DMS53 treated with DMSO at 0.1 percent for 48 hours (cell line): ENCODE measurements at regions not wholly inside any gene's neighbourhood (a gene's known extent, or its start where the extent isn't known, plus 50 kb on each side); places are given as distances from the start of the nearest gene placed in this dataset.

Experiments used
- DNase-seq: peaks from one replicate; lab custom pipeline; 2025; ENCODE audit not compliant: unreplicated experiment; lab: John Stamatoyannopoulos, UW

DNA sequence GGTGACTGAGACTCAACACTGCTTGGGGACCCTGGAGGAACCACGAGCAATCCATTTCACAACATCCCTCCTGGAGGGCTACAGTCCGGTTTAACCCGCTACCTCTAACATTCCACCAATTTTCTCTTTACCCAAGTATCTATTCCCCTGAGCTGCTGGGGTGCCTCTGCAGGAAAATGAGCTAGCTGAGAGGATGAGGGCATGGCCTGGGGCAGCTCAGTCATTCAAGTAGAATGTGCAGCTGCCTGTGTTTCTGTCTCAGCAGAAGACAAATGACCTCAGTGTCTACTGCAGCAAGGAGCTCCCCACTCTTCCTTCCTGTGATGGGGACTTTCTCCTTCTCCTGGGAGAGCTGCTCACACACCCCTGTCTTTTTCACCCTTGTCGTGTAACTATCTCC, 120.8 kb downstream of the ZNF518B start:
- no peak for DNase-seq

DNA sequence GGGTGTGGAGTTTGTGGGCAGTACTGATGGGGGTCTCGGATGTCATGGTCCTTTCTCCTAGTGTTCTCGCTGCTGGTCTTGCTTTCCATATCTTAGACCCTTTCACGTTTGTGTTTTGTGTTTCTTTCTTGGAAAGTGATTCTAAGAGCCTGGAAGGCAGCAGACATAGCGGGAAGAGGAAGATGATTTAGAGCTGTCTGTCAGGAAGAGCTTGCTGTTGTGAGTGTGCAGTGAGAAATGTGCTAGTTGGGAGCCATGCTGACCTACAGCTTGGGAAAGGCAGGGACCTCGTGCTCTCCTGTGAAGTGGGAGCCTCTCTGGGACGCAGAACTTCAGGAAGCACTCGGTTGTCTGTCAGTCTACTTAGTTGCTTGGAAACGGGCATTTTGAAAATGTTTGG, 122.2 kb downstream of the ZNF518B start:
- no peak for DNase-seq

DNA sequence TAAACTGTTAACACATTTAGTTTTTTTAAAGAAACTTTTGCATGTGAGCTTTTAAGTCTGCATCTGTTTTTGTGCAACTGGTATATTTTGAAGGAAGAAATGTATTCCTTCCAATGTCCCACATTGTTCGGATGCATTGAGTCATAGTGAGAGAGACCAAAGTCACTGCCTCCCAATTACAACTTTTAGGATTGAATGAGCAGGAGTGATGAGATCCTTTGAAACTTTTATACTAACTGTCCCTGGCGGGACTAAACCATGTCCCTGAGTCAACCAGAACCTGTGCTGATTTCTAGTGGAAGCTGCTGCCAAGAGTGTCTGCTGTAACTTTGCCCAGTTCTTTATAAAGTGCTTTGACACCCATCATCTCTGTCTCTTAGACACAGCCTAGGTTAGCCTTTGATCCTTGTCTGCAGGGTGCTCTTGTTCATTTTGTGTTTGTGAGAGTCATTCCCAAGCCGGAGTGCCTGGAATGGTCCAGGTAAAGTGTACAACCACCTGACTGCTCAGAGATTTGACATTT, 122.7 kb downstream of the ZNF518B start:
- DNase-seq = no peak

DNA sequence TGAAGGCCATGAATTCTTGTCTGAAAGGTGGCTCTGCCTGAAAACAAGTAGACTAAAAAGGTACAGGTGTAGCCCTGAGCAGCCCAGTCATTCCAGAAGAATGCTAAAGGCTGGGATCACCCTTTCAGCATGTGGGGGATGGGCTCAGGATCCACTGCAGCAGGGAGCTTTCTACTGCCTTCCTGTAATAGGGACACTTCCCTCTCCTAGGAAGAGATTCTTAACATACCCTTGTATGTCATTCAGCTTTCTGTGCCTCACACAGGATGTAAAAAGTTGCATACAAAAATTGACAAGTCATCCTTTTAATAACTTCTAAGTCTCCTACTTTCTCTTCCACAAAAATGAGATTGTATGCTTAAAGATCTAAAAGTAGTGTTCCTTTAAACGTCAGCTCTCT, 123.3 kb downstream of the ZNF518B start:
- no peak for DNase-seq

DNA sequence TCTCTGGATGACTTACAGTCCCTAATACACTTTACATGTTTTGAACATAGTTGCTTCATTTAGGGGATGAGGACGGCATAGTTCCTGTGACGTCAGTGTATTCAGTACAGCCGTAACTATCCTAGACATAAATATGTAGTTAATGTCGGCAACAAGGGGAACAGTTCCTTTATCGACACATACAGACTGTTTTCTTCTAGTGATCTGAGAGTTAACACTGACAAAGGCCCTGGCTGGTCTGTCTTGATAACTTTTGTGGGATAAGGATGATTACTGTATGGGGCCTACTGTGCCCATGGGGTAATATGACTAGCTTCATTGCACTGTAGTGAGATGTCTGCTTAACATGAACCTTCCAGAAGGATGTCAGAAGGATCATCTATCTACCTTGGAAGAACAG, 131.2 kb downstream of the ZNF518B start:
- DNase-seq = no peak

DNA sequence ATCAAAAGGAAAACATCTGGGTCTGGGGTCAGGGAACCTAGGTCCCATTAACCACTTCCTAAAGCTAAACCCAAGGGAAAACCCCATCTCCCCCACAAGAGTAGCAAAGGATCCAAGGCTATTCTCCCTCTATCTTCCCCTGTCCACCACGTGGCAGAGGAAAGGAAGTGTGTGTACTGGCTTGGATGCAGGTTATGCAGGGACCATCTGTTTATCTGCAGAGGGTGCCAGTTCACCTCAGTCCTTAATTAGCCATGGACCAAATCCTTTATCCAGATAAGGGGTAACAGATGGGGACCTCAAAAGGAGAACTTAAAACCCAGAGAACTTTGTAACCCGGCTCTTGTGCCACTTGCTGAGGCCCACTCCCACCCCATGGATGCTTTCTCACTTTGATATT, 135.3 kb downstream of the ZNF518B start:
- no peak for DNase-seq

DNA sequence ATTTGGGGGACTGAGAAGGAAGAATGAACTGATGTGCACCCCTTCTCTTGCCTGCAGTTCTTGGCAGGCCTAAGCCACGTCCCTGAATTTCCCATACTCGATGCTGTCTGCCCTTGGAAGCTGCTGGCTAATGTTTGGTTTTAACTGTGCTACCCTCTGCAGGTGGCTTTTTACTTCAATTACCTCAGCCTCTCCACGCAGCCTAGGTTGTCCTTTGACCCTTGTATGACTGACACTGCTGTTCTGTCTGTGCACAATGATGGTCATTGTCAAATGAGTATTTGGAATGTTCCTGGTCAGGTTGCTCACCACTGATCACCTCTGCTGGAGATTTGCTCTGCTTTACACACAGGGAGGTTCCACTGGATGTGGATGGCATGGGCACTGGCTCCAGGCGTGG, 137.1 kb downstream of the ZNF518B start:
- DNase-seq = no peak

DNA sequence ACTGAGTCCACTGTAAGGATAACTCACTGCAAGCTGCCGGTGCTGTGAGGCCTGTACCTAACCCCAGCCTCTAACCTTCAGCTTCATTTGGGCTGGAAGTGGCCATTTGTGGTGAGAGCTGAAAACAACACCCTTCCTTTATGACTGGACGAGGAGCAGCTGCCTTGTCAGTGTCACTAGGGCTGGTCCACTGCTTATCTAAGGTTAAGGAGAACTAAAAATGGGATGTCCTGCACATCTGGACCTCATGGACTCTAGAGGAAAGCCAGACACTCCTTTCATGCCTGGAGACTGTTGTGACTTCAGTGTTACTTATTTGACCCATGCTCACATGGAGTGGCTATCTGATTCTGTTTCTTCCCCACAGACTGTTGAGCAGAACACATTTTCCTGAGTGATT, 139.9 kb downstream of the ZNF518B start:
- DNase-seq = no peak

DNA sequence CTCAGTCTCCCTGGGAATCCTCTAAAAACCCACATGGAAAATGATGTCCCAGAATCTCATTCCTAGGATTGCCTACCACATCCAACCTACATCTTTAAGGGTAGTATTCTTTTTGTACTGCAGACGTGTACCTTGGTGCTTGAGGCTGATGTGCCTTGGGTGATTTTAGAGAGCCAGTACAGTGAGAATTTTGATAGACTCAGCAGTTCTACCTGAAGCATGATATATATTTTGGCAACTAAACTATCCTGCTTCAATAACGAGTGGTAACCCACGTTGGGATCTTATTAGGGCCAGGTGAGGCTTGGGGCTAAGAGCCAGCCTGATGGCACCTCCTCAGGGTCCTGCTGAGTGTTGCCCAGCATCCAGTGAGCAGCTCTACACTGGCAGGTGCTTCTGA, 140.4 kb downstream of the ZNF518B start:
- no peak for DNase-seq

DNA sequence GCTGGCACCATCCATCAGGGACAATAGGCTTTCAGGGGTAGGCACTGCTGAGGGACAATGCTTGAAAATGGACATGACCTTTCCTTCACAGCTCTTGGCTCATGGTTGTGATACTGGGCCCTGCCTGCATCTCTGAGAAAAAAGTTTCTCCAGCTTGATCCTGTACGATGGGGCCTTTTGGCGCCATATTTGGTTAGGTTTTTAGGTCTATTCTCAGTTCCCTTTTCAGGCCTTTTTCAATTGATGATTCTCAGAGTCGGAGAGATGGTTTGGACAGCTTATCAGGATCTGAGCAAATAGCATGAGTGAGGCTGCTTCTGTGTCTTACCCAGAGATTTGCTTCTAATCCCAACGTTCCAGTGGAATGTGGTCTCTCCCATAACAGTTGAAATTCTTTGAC, 141.6 kb downstream of the ZNF518B start:
- no peak for DNase-seq

DNA sequence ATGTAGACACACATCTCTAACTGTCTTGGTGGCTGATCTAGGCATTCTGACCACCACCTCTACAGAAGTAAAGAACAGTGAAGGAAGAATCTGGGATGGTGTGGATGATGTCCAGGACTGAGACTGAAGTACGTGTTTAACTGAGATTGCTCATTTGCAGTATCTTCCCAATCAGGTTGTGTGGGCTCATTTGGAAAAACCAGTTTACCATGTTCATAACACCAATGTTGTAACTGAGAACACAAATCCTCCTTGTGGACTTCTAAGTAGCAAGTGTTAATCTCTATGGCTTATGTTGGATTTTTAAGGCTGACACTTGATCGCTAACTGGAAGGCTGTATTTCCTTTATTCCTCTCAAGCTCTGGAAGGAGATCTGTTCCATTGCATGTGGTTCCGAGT, 144.7 kb downstream of the ZNF518B start:
- DNase-seq = no peak

DNA sequence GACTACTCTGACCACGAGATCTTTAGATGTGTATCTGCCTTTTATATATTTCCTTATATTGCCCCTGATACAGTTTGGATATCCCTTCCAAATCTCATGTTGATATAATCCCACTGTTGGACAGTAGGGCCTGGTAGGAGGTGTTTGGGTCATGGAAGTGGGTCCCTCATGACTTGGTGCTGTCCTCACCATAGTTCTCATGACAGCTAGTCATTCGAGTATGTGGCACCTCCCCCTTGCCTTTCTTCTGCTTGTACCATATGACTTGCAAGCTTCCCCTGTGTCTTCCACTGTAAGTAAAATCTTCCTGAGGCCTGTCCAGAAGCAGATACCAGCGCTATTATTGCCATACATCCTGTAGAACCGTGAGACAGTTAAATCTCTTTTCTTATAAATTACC, 145.3 kb downstream of the ZNF518B start:
- no peak for DNase-seq

DNA sequence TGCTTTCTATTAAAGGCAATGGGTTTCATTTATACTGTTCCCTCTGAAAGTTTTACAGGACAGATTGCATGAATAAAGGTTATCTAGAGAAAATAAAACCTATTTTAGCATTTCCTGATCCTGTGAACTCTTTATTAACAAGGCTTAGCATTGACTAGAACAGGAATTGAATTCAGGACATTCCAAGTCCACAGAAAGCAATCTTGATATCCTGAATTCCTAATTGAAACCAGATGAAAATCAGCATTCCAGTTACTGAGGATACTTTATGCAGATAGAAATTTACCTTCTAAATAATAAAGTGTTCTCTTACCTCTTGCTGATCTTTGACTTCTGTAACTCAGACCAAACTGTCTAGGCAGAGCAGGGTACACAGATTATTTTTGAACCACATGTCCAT, 151.4 kb downstream of the ZNF518B start:
- DNase-seq = no peak

DNA sequence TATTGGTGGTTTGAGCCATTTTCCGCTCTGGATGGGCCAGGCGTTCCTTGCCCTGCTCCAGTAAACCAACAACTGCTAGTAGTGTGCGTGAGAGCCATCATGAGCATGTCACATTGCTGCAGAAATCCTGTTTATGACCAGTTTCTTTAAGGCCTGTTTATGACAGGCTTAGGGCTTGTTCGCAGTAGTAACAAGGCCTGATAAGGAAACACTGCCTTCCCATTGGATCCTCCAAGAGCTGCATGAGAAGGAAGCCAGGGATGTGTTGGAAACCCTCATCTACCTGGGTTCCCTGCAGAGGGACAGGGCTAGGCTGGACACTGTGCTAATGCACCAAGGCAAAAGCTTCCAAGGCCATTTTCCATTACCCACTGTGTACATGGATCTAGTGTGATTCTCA, 153.9 kb downstream of the ZNF518B start:
- no peak for DNase-seq

DNA sequence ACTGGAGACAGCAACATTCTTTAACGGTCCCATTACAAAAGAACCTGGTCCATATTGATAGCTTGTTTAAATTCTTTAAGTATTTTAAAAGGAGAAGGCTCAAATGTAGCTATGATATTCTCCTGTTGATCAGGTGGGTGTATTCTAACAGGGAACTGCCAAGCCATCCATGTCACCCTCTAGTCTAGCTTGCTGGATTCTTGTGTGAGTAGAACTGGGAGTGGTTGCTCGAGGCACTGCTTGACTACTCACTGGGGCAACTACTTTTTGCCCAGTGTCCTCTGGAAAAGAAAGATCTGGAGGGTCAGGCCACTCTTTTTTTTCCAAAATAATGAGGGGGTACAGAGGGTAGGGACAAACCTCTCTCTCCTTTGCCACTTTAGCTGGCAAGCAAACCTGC, 155.1 kb downstream of the ZNF518B start:
- no peak for DNase-seq

DNA sequence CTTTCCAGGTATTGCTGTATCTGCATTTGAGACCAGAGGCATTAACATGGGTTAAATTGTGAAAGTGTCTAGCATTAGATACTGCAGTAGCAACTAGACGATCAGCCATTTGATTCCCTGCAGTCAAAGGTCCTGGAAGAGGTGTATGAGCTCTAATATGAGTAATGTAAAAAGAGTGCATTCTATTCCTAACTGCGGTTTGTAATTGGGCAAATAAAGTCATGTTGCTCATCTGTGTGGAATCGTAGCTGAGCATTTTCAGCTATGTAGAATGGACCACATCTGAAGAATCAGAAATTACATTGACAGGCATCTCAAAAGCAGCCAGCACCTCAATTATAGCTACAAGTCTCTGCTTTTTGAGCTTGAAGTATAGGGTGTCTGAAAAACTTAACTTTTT, 157.6 kb downstream of the ZNF518B start:
- DNase-seq = no peak

DNA sequence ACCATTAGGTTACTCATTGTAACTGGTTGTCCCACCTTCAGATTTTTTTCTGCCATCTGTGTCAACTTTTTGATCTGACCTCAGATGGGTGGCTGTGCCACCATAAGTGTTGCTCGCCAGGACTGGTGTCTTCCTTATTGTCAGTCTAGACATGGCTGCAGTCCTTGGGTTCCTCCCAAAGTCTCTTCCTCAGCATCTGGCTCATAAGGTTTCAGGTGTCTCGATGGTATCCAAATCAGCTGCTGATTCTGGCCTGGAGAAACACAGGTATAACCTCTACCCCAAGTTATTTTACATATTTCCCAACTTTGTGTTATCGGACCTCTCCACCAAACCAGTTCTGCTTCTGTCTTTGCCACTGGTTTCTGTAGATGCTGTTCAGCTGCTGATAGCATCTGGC, 158.5 kb downstream of the ZNF518B start:
- DNase-seq = no peak

DNA sequence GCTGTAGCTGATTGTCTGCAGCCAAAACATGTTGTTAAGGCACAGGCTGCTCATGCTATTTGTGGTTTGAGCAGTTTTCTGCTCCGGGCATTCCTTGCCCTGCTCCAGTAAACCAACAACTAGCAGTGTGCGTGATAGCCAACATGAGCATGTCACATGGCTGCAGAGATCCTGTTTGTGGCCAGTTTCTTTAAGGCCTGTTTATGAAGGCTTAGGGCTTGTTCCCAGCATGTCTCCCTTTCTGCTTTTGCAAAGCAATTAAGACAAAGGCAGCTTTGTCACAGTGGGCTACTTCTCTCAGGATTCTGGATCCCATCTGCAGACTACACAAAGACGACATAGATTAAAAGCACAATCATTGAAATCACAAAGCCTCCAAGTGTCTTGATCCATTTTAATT, 160.5 kb downstream of the ZNF518B start:
- DNase-seq = no peak

DNA sequence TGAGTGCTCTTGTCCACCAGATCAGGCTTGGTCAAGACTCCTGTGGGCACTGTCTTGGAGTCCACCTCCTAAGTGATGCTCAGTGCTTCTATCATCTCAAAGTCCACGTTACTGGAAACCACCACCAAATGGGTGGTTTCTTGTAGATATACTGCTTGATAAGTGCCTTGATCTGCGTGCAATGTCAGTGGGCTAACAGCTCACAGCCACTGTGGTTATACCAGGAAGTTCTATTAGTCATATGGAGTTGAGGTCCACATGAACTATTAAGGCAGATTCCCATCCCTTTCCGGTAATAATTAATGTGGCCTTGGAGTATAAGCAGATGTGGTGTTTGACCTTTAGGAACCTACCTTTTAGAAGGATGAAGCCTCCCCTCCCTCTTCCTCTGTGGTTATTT, 161.9 kb downstream of the ZNF518B start:
- no peak for DNase-seq

DNA sequence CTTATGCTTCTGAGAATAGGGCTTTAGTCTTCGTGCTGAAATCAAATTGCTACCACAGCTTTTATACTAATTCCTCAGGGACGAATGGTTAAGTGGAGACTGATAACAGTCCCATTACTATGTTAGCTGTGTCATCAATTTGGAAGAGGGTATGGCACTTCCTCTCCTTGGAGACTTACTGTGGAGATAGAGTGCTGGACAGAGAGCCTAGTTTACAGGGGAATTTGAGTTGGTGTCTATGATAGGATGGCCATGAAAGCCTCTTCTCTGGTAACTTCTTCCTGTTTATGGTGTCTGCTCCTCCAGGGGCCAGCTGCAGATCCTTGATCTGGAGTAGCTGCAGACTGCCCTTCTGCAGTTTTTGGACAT, 167.7 kb downstream of the ZNF518B start:
- no peak for DNase-seq

DNA sequence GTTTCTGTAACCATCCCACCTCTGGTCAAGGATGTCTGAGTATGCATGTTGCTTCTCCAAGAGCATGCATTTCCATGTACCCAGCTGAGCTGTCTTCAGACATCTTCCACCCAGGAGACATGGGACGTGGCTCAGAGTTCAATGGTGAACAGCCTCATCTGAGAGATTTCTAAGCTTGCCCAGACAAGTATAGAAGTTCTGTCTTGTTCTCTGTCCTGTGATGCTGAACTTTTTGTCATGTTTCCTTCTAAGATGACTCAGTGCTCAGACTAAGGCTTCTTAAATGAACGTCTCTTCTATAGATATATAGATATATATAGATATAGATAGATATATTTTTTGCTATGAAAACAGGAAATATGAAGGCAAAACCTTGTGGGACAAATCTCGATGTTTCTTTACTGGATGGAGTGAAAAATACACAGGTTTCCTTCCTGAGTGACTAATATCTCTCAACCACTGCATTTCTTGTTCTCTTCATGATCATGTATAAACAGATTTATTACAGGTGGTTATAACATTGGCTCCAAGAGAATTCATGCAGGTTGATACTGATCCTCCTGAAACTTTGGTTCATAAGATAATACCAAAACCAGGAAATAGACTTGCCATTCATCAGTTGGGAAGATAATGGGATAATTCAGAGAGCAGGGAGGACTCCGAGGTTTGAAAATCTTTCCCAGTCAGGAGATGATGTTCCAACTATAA, 168.2 kb downstream of the ZNF518B start:
- DNase-seq = no peak

DNA sequence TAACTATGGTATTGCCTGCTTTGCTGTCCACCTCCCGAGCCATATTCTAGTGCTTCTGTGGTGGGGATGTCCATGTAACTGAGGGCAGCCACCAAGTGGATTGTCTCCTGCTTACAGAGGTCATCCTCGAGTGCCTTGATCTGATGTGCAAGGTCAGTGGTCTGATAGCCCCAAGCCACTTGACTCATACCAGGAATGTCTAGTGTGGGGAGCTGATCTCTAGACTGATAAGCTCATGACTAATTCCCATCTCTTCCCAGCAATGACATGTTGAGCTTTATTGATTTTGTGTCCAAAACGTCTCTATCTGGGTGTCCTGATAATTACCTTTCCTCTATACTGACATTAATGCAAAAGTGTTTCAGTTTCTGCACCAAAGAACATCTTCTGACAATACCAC, 168.4 kb upstream of the WDR1 start:
- no peak for DNase-seq

DNA sequence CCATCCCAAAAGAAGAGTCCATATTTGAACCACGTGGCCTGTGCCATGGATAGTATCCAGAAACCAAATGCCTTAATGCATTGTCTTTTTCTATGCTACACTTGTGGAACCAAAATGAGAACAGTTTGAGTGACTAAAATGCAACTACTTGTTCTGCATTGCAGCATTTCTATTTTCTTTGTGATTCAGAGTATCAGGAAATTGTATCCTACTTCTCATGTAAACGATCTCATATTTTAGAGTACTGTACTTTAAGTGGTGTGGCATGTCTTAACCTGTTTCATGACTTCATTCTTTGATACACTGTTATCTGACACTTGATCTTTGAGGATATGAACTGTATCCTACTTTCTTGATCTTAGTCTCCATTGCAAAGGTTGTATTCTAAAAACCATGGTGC, 167.2 kb upstream of the WDR1 start:
- no peak for DNase-seq
